H1 (cell line): ENCODE measurements at regions not wholly inside any gene's neighbourhood (a gene's known extent, or its start where the extent isn't known, plus 50 kb on each side); places are given as distances from the start of the nearest gene placed in this dataset.

Experiments
- CTCF ChIA-PET: fragments of 300-600 bp; sonication (Branson Sonifier 250); formaldehyde crosslinking; loops from one replicate; lab custom pipeline; 2021; ENCODE audit not compliant: partially characterized antibody; lab: Charles Lee
- POLR2A ChIA-PET: fragments of 300-600 bp; sonication (Branson Sonifier 250); formaldehyde crosslinking; loops from one replicate; lab custom pipeline; 2021; ENCODE audit warnings: inconsistent platforms; ENCODE audit not compliant: partially characterized antibody; lab: Charles Lee
- DNase-seq, 2 experiments: peaks; one replicate each; pipeline versions ENCODE4 v3.0.0 to v3.0.0-alpha.2; 2010 to 2022; ENCODE audit warnings: low spot score in 2 of 2, low read depth in 1 of 2, mixed read lengths in 1 of 2
- FAIRE-seq: peaks from 2 replicates; lab custom pipeline; 2011; peaks lifted over from hg19 to GRCh38; lab: Jason Lieb, UNC
- H2AFZ ChIP-seq: 2 replicates; pipeline ENCODE4 v1.8.1; 2012; ENCODE audit warnings: low read length, inconsistent platforms
- H2AK5ac ChIP-seq: 2 replicates; pipeline ENCODE4 v1.6.1; 2013; ENCODE audit warnings: low read depth, low read length
- H2BK120ac ChIP-seq: replicated peaks from 2 replicates; pipeline ENCODE3; 2013; ENCODE audit warnings: low read depth, low read length, inconsistent platforms
- H2BK12ac ChIP-seq: 2 replicates; pipeline ENCODE4 v1.6.1; 2013; ENCODE audit warnings: low read depth, low read length
- H2BK15ac ChIP-seq: 2 replicates; pipeline ENCODE4 v1.6.1; 2013; ENCODE audit warnings: low read length
- H2BK20ac ChIP-seq: 2 replicates; pipeline ENCODE4 v1.6.1; 2013; ENCODE audit warnings: low read length
- H2BK5ac ChIP-seq: 2 replicates; pipeline ENCODE4 v1.6.1; 2013; ENCODE audit warnings: low read depth, low read length
- H3K14ac ChIP-seq: 2 replicates; pipeline ENCODE4 v1.6.1; 2013; ENCODE audit warnings: inconsistent platforms; ENCODE audit not compliant: insufficient read length
- H3K18ac ChIP-seq: 2 replicates; pipeline ENCODE4 v1.6.1; 2013; ENCODE audit warnings: low read length; ENCODE audit errors: extremely low read depth
- H3K23ac ChIP-seq: 2 replicates; pipeline ENCODE4 v1.6.1; 2013; ENCODE audit warnings: inconsistent platforms; ENCODE audit not compliant: insufficient read length
- H3K23me2 ChIP-seq: 2 replicates; pipeline ENCODE4 v1.6.1; 2013; ENCODE audit warnings: low read depth, low read length
- H3K27ac ChIP-seq: 2 replicates; pipeline ENCODE4 v1.6.1; 2011; ENCODE audit warnings: low read depth, low read length, inconsistent platforms
- H3K27me3 ChIP-seq, 4 experiments: replicated peaks in 1 of 4; 1 replicate in 1 of 4; 2 replicates in 3 of 4; pipeline versions ENCODE4 v1.6.1 to v1.8.1; 2011 to 2013; ENCODE audit warnings: low read length in 3 of 4, mild to moderate bottlenecking in 3 of 4, inconsistent platforms in 2 of 4, mixed read lengths in 2 of 4, moderate library complexity in 1 of 4; ENCODE audit not compliant: control insufficient read depth in 3 of 4, insufficient read depth in 3 of 4; ENCODE audit errors: extremely low read depth in 1 of 4
- H3K36me3 ChIP-seq, 4 experiments: 2 replicates each; pipeline versions ENCODE4 v1.6.1 to v1.8.1; 2011 to 2013; ENCODE audit warnings: mild to moderate bottlenecking in 4 of 4, low read length in 3 of 4, moderate library complexity in 2 of 4, control low read depth in 1 of 4, inconsistent platforms in 1 of 4; ENCODE audit not compliant: insufficient read depth in 4 of 4, control insufficient read depth in 2 of 4
- H3K4ac ChIP-seq: replicated peaks from 2 replicates; pipeline ENCODE3; 2013; ENCODE audit warnings: low read length, low read depth, mixed read lengths, inconsistent platforms; ENCODE audit not compliant: insufficient read length
- H3K4me1 ChIP-seq, 4 experiments: replicated peaks in 1 of 4; 1 replicate in 1 of 4; 2 replicates in 3 of 4; pipeline versions ENCODE4 v1.6.1 to v1.8.1; 2011 to 2013; ENCODE audit warnings: low read length in 3 of 4, inconsistent platforms in 2 of 4, mixed read lengths in 1 of 4; ENCODE audit not compliant: insufficient read depth in 4 of 4, control insufficient read depth in 3 of 4
- H3K4me2 ChIP-seq, 2 experiments: 2 replicates each; pipeline versions ENCODE4 v1.6.1 to v1.8.1; 2011 to 2013; ENCODE audit warnings: low read depth in 2 of 2, low read length in 2 of 2, control low read depth in 1 of 2, inconsistent platforms in 1 of 2, mild to moderate bottlenecking in 1 of 2; ENCODE audit not compliant: insufficient read depth in 1 of 2
- H3K4me3 ChIP-seq, 4 experiments: fragments of 200-600, 300-600 bp in 1 of 4; sonication (generic), shearing (Covaris generic), sonication (Bioruptor Twin) in 1 of 4; 2 replicates each; pipeline versions ENCODE4 v1.5.1 to v1.8.1; 2011 to 2016; ENCODE audit warnings: low read length in 4 of 4, low read depth in 3 of 4, control low read depth in 2 of 4, inconsistent platforms in 2 of 4, mild to moderate bottlenecking in 2 of 4, mixed read lengths in 1 of 4, moderate library complexity in 1 of 4; ENCODE audit not compliant: insufficient read depth in 2 of 4; ENCODE audit errors: extremely low read depth in 1 of 4
- H3K56ac ChIP-seq: replicated peaks from 2 replicates; pipeline ENCODE3; 2013; ENCODE audit warnings: low read depth, mild to moderate bottlenecking, mixed read lengths, low read length, inconsistent platforms; ENCODE audit not compliant: insufficient read length
- H3K79me1 ChIP-seq: 2 replicates; pipeline ENCODE4 v1.6.1; 2013; ENCODE audit warnings: low read depth, low read length, control low read depth
- H3K79me2 ChIP-seq, 2 experiments: 2 replicates each; pipeline versions ENCODE4 v1.6.1 to v1.8.1; 2012 to 2013; ENCODE audit warnings: low read length in 2 of 2, mild to moderate bottlenecking in 2 of 2, inconsistent platforms in 1 of 2; ENCODE audit not compliant: insufficient read depth in 2 of 2, control insufficient read depth in 1 of 2
- H3K9ac ChIP-seq, 4 experiments: replicated peaks in 1 of 4; 1 replicate in 1 of 4; 2 replicates in 3 of 4; pipeline versions ENCODE4 v1.6.1 to v1.8.1; 2011 to 2013; ENCODE audit warnings: low read depth in 3 of 4, low read length in 3 of 4, control low read depth in 2 of 4, mild to moderate bottlenecking in 2 of 4, moderate library complexity in 2 of 4, inconsistent platforms in 1 of 4; ENCODE audit errors: extremely low read depth in 1 of 4
- H3K9me3 ChIP-seq, 2 experiments: 2 replicates each; pipeline versions ENCODE4 v1.6.1 to v1.8.1; 2012 to 2013; ENCODE audit warnings: mild to moderate bottlenecking in 2 of 2, moderate library complexity in 2 of 2, control low read depth in 1 of 2, inconsistent platforms in 1 of 2, low read depth in 1 of 2, low read length in 1 of 2, mixed read lengths in 1 of 2; ENCODE audit not compliant: insufficient read depth in 2 of 2
- H4K20me1 ChIP-seq, 2 experiments: replicated peaks in 1 of 2; 2 replicates each; pipeline versions ENCODE3 to v1.8.1; 2011 to 2013; ENCODE audit warnings: inconsistent platforms in 2 of 2, low read length in 2 of 2, mild to moderate bottlenecking in 1 of 2; ENCODE audit not compliant: insufficient read depth in 2 of 2, control insufficient read depth in 1 of 2
- H4K5ac ChIP-seq: 2 replicates; pipeline ENCODE4 v1.6.1; 2013; ENCODE audit warnings: low read length, low read depth, mixed read lengths, inconsistent platforms; ENCODE audit not compliant: insufficient read length
- H4K8ac ChIP-seq: 2 replicates; pipeline ENCODE4 v1.8.0; 2013; ENCODE audit warnings: mild to moderate bottlenecking, moderate library complexity, low read length, inconsistent platforms; ENCODE audit not compliant: insufficient read depth; ENCODE audit errors: extremely low read depth
- H4K91ac ChIP-seq: replicated peaks from 2 replicates; pipeline ENCODE3; 2013; ENCODE audit warnings: low read length, mixed read lengths, inconsistent platforms; ENCODE audit not compliant: insufficient read length
- BACH1 ChIP-seq: IDR thresholded peaks from 2 replicates; pipeline ENCODE4 v1.6.1; 2012; ENCODE audit warnings: low read length, improper control_type of control experiment
- BCL11A ChIP-seq, 2 experiments: IDR thresholded peaks; one replicate each; pipeline ENCODE4 v1.6.1; 2011; ENCODE audit warnings: low read depth in 2 of 2, low read length in 2 of 2, mild to moderate bottlenecking in 2 of 2
- HDAC2 ChIP-seq, 2 experiments: fragments of 300-600 bp in 1 of 2; sonication (generic) in 1 of 2; IDR thresholded peaks; 2 replicates each; pipeline ENCODE4 v1.6.1; 2011 to 2012; ENCODE audit warnings: low read depth in 2 of 2, low read length in 2 of 2, mild to moderate bottlenecking in 2 of 2, moderate library complexity in 2 of 2, borderline replicate concordance in 1 of 2, inconsistent platforms in 1 of 2
- KDM4A ChIP-seq: IDR thresholded peaks from one replicate; pipeline ENCODE4 v1.7.1; 2012; ENCODE audit warnings: low read depth, mild to moderate bottlenecking, moderate library complexity, low read length, inconsistent platforms; ENCODE audit not compliant: severe bottlenecking
- POLR2A ChIP-seq, 2 experiments: IDR thresholded peaks; 1 replicate in 1 of 2; 2 replicates in 1 of 2; pipeline ENCODE4 v1.6.1; 2011; ENCODE audit warnings: low read depth in 2 of 2, low read length in 2 of 2, mild to moderate bottlenecking in 2 of 2; ENCODE audit errors: control extremely low read depth in 1 of 2
- RNF2 ChIP-seq: fragments of 200-900, 300-1000 bp; sonication (generic); IDR thresholded peaks from 2 replicates; pipeline ENCODE4 v1.7.1; 2016; ENCODE audit warnings: borderline replicate concordance, low read depth, mild to moderate bottlenecking, antibody characterized with exemption, low read length; ENCODE audit not compliant: poor library complexity, severe bottlenecking; ENCODE audit errors: missing control alignments
- SRF ChIP-seq: IDR thresholded peaks from 2 replicates; pipeline ENCODE4 v1.6.1; 2011; ENCODE audit warnings: mild to moderate bottlenecking, low read depth, low read length, moderate library complexity
- SUZ12 ChIP-seq: fragments of 200-600 bp; sonication (generic); IDR thresholded peaks from 2 replicates; pipeline ENCODE4 v1.6.1; 2012; ENCODE audit warnings: mild to moderate bottlenecking, inconsistent platforms, low read length, moderate library complexity, mixed read lengths
- WGBS, 2 experiments: shearing (Covaris generic) in 1 of 2; methylation state at CpG; one replicate each; pipeline versions ENCODE4 v1.1.6 to v1.1.7; 2013 to 2015; ENCODE audit warnings: low lambda C conversion rate in 2 of 2, mixed read lengths in 2 of 2, inconsistent platforms in 1 of 2, low coverage in 1 of 2, missing lambda C conversion rate in 1 of 2; ENCODE audit not compliant: insufficient replicate concordance in 2 of 2, insufficient coverage in 1 of 2, insufficient read length in 1 of 2; ENCODE audit errors: extremely low coverage in 1 of 2, missing lambda C conversion rate in 1 of 2; 5-methylcytosine and 5-hydroxymethylcytosine counted together
- TF ChIP-seq, protein P1 (sequence below), 3 experiments: IDR thresholded peaks; 1 replicate in 2 of 3; 2 replicates in 1 of 3; pipeline versions ENCODE4 v1.5.1 to v1.6.1; 2011; ENCODE audit warnings: low read length in 3 of 3, mild to moderate bottlenecking in 3 of 3, inconsistent platforms in 2 of 3, low read depth in 1 of 3, moderate library complexity in 1 of 3; ENCODE audit not compliant: insufficient read depth in 1 of 3; ENCODE audit errors: control extremely low read depth in 1 of 3

DNA sequence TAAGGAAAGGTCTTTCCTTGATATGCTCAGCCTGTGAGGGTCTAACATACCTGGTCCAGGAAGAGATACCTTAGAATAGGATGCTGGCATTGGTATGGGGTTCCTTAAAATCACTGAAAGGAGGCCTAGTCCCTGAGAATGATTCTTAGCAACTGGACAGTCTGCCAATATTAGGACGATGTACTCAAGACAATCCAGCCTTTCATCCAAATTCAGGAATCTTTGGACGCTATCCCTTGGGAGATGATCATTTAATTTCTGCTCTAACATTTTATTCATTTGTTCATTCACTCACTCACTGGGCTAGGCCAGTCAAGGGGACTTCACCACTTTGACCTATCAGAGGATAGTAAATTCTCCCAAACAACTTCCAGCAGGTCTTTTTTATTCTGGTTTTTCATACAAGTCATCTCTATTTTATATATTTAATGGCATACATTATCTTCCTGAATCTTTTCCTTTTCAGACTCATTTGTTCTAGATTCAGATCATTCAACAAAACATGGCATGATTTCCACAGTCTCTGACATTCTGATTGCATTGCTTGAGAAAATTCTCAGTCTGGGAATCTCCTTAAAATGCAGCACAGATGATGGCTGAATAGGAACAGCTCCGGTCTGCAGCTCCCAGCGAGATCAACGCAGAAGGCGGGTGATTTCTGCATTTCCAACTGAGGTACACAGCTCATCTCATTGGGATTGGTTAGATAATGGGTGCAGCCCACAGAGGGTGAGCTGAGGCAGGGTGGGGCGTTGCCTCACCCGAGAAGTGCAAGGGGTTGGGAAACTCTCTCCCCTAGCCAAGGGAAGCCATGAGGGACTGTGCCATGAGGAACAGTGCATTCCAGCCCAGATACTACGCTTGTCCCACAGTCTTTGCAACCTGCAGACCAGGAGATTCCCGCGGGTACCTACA lies 118.0 kb upstream of the PRICKLE1 start:
- H2BK120ac ChIP-seq, result no peak overlapping the region
- H3K27me3 ChIP-seq, result no peaks in the 10 kb centered on the region; a peak in 1 of 7 replicates
- no peaks in the 10 kb centered on the region for H3K79me1 ChIP-seq
- no peak overlapping the region for H4K5ac ChIP-seq
- no peak overlapping the region for H3K9ac ChIP-seq
- H3K56ac ChIP-seq, result no peak overlapping the region
- H3K79me2 ChIP-seq, result no peaks in the 10 kb centered on the region
- H2BK5ac ChIP-seq, result no peak overlapping the region
- no peaks in the 10 kb centered on the region for H3K9me3 ChIP-seq
- no peak overlapping the region for H2BK12ac ChIP-seq
- no peak overlapping the region for H3K23ac ChIP-seq
- H3K4me3 ChIP-seq, result no peak overlapping the region
- no peak overlapping the region for H3K4ac ChIP-seq
- no peaks in the 10 kb centered on the region for H3K23me2 ChIP-seq
- WGBS, 2 experiments, result 94% methylated on average over 11 of the region's 11 CpGs; no CpG with 5 or more reads in 1 of the 2 experiments
- no peak overlapping the region for H3K14ac ChIP-seq
- no peak overlapping the region; the same call in 1 of the 2 replicates for H3K18ac ChIP-seq
- FAIRE-seq (no peak), DNase-seq (no peak)
- no peak overlapping the region for H2AK5ac ChIP-seq
- H3K27ac ChIP-seq, result no peak overlapping the region
- H3K4me1 ChIP-seq, result peaks cover 0 to 5% (median 0%) of the 10 kb centered on the region in 4 experiments; a peak in 1 of 7 replicates
- no peaks in the 10 kb centered on the region for H3K36me3 ChIP-seq
- H4K8ac ChIP-seq, result no peak overlapping the region
- no peak overlapping the region for H2AFZ ChIP-seq
- no peak overlapping the region for H2BK20ac ChIP-seq
- H4K91ac ChIP-seq, result no peak overlapping the region
- no peak overlapping the region for H2BK15ac ChIP-seq
- CTCF ChIA-PET, result no interaction called here
- POLR2A ChIA-PET, result no interaction called here
- no peaks in the 10 kb centered on the region for H4K20me1 ChIP-seq
- no peak overlapping the region for H3K4me2 ChIP-seq
- TF ChIP-seq, protein P1, sequence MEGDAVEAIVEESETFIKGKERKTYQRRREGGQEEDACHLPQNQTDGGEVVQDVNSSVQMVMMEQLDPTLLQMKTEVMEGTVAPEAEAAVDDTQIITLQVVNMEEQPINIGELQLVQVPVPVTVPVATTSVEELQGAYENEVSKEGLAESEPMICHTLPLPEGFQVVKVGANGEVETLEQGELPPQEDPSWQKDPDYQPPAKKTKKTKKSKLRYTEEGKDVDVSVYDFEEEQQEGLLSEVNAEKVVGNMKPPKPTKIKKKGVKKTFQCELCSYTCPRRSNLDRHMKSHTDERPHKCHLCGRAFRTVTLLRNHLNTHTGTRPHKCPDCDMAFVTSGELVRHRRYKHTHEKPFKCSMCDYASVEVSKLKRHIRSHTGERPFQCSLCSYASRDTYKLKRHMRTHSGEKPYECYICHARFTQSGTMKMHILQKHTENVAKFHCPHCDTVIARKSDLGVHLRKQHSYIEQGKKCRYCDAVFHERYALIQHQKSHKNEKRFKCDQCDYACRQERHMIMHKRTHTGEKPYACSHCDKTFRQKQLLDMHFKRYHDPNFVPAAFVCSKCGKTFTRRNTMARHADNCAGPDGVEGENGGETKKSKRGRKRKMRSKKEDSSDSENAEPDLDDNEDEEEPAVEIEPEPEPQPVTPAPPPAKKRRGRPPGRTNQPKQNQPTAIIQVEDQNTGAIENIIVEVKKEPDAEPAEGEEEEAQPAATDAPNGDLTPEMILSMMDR (IDR thresholded peaks at IDR 0.05; ENCODE audit: control extremely low read depth in 1 of 3, insufficient read depth in 1 of 3, low read depth in 1 of 3, low read length in 3 of 3), result no peak
- TF ChIP-seq POLR2A (IDR thresholded peaks at IDR 0.05; ENCODE audit: control extremely low read depth in 1 of 2, low read depth in 2 of 2, low read length in 2 of 2), result no peak
- TF ChIP-seq BCL11A (IDR thresholded peaks at IDR 0.05; ENCODE audit: low read depth in 2 of 2, low read length in 2 of 2), result no peak
- TF ChIP-seq RNF2, result no peak
- TF ChIP-seq SUZ12, result no peak
- TF ChIP-seq HDAC2 (IDR thresholded peaks at IDR 0.05; ENCODE audit: borderline replicate concordance in 1 of 2, low read depth in 2 of 2, low read length in 2 of 2), result no peak
- TF ChIP-seq SRF, result no peak
- TF ChIP-seq BACH1, result no peak
- TF ChIP-seq KDM4A, result no peak
